Gastroesophageal sphincter (tissue), 3 donors: ENCODE measurements at regions not wholly inside any gene's neighbourhood (a gene's known extent, or its start where the extent isn't known, plus 50 kb on each side); places are given as distances from the start of the nearest gene placed in this dataset.

Source experiments
- CTCF ChIP-seq, 4 experiments: fragments of 200-600 bp in 2 of 4; fragments of 450-650 bp in 2 of 4; sonication (generic) in 1 of 4; IDR thresholded peaks; one replicate each; pipeline ENCODE4 v1.5.1; 2017 to 2019; ENCODE audit warnings: antibody characterized with exemption in 4 of 4, mild to moderate bottlenecking in 2 of 4, moderate library complexity in 2 of 4
- EP300 ChIP-seq: sonication (generic); formaldehyde crosslinking; IDR thresholded peaks from one replicate; pipeline ENCODE4 v1.6.1; 2017; ENCODE audit warnings: antibody characterized with exemption, mild to moderate bottlenecking
- POLR2A ChIP-seq, 2 donors: fragments of 450-650 bp; IDR thresholded peaks; one replicate each; pipeline ENCODE4 v1.6.1; 2017; ENCODE audit warnings: antibody characterized with exemption in 2 of 2, mild to moderate bottlenecking in 2 of 2, moderate library complexity in 1 of 2
- POLR2AphosphoS5 ChIP-seq: sonication (generic); formaldehyde crosslinking; IDR thresholded peaks from one replicate; pipeline ENCODE4 v1.6.1; 2017; ENCODE audit warnings: antibody characterized with exemption

GRCh38 chr4:164177753-164178152 is 576.2 kb upstream of the SMIM31 start:
- no peak for TF ChIP-seq POLR2A (IDR thresholded peaks at IDR 0.05)
- no peak for TF ChIP-seq CTCF (IDR thresholded peaks at IDR 0.05)
- no peak for TF ChIP-seq EP300
- TF ChIP-seq POLR2AphosphoS5, result no peak
